SK-N-SH (cell line): ENCODE measurements at regions not wholly inside any gene's neighbourhood (a gene's known extent, or its start where the extent isn't known, plus 50 kb on each side); places are given as distances from the start of the nearest gene placed in this dataset.
"Not testable (repeated sequence)": the region's sequence is repeated elsewhere in the genome, so short reads cannot be mapped to it uniquely, and the experiment has no call there.

Source experiments
- CTCF ChIA-PET: fragments of 300-600, 350-600 bp; formaldehyde crosslinking; extraction: SDS; loops from one replicate; lab custom pipeline; 2021; lab: Yijun Ruan, JAX
- POLR2A ChIA-PET: fragments of 350-600 bp; sonication (Branson Sonifier 250); formaldehyde crosslinking; extraction: SDS; loops from one replicate; lab custom pipeline; 2020; ENCODE audit warnings: antibody characterized with exemption, inconsistent platforms; lab: Yijun Ruan, JAX
- DNase-seq: peaks from one replicate; pipeline ENCODE4 v3.0.0; 2012
- H2AFZ ChIP-seq: fragments of 200-600 bp; sonication (generic); 2 replicates; pipeline ENCODE4 v1.8.1; 2016; ENCODE audit warnings: antibody characterized with exemption, mild to moderate bottlenecking, low read depth
- H3F3A ChIP-seq: fragments of 200-600 bp; sonication (generic); replicated peaks from 2 replicates; pipeline ENCODE3; 2016; ENCODE audit warnings: antibody characterized with exemption, mild to moderate bottlenecking; ENCODE audit not compliant: insufficient read depth
- H3K27ac ChIP-seq, 2 experiments: fragments of 200-500 bp in 1 of 2; fragments of 200-600 bp in 1 of 2; sonication (Bioruptor generic) in 1 of 2; sonication (generic), shearing (Covaris generic) in 1 of 2; 2 replicates each; pipeline versions ENCODE4 v1.5.1 to v1.6.1; 2014 to 2016; ENCODE audit warnings: low read depth in 2 of 2, inconsistent platforms in 1 of 2, low read length in 1 of 2, mild to moderate bottlenecking in 1 of 2, mixed read lengths in 1 of 2
- H3K27me3 ChIP-seq: fragments of 200-600 bp; sonication (generic), shearing (Covaris generic); 2 replicates; pipeline ENCODE4 v1.6.1; 2016; ENCODE audit warnings: mixed run types; ENCODE audit not compliant: insufficient read depth
- H3K36me3 ChIP-seq, 2 experiments: fragments of 200-500 bp in 1 of 2; fragments of 200-600 bp in 1 of 2; sonication (Bioruptor generic) in 1 of 2; sonication (generic) in 1 of 2; replicated peaks in 1 of 2; 2 replicates each; pipeline versions ENCODE3 to v1.5.1; 2014 to 2016; ENCODE audit warnings: low read length in 1 of 2, mild to moderate bottlenecking in 1 of 2; ENCODE audit not compliant: insufficient read depth in 2 of 2, control insufficient read depth in 1 of 2
- H3K4me1 ChIP-seq, 2 experiments: fragments of 200-500 bp in 1 of 2; fragments of 200-600 bp in 1 of 2; sonication (Bioruptor generic) in 1 of 2; sonication (generic), shearing (Covaris generic) in 1 of 2; 2 replicates each; pipeline versions ENCODE4 v1.5.1 to v1.6.1; 2014 to 2016; ENCODE audit warnings: low read depth in 1 of 2, low read length in 1 of 2, mixed run types in 1 of 2; ENCODE audit not compliant: insufficient read depth in 2 of 2, control insufficient read depth in 1 of 2
- H3K4me2 ChIP-seq: fragments of 200-600 bp; sonication (generic), shearing (Covaris generic); 2 replicates; pipeline ENCODE4 v1.6.1; 2017; ENCODE audit warnings: mixed run types
- H3K4me3 ChIP-seq, 2 experiments: fragments of 200-500 bp in 1 of 2; fragments of 200-600 bp in 1 of 2; sonication (Bioruptor generic) in 1 of 2; sonication (generic), shearing (Covaris generic) in 1 of 2; 2 replicates each; pipeline versions ENCODE4 v1.5.1 to v1.8.1; 2014 to 2016; ENCODE audit warnings: low read depth in 2 of 2, inconsistent platforms in 1 of 2, low read length in 1 of 2, mild to moderate bottlenecking in 1 of 2, mixed read lengths in 1 of 2, moderate library complexity in 1 of 2
- H3K79me2 ChIP-seq: fragments of 200-600 bp; sonication (generic); 2 replicates; pipeline ENCODE4 v1.8.1; 2017; ENCODE audit warnings: mild to moderate bottlenecking; ENCODE audit not compliant: insufficient read depth
- H3K9ac ChIP-seq: fragments of 200-600 bp; sonication (generic); 2 replicates; pipeline ENCODE4 v1.6.1; 2017; ENCODE audit warnings: mixed run types
- H3K9me2 ChIP-seq: fragments of 200-600 bp; sonication (generic); 2 replicates; pipeline ENCODE4 v1.6.1; 2017; ENCODE audit warnings: mixed run types
- H3K9me3 ChIP-seq: fragments of 200-600 bp; sonication (generic); 2 replicates; pipeline ENCODE4 v1.6.1; 2017; ENCODE audit warnings: mixed run types, mild to moderate bottlenecking, moderate library complexity
- H4K20me1 ChIP-seq: fragments of 200-600 bp; sonication (generic); 2 replicates; pipeline ENCODE4 v1.6.1; 2017; ENCODE audit warnings: mild to moderate bottlenecking, mixed run types; ENCODE audit not compliant: insufficient read depth
- CHD2 ChIP-seq: fragments of 150-350 bp; IDR thresholded peaks from 2 replicates; pipeline ENCODE4 v1.6.1; 2018; ENCODE audit warnings: low read length; ENCODE audit not compliant: partially characterized antibody
- CTCF ChIP-seq: fragments of 200-600 bp; sonication (generic); IDR thresholded peaks from 2 replicates; pipeline ENCODE4 v1.6.1; 2017; ENCODE audit warnings: antibody characterized with exemption, mild to moderate bottlenecking, moderate library complexity
- EZH2phosphoT487 ChIP-seq: fragments of 200-600 bp; sonication (generic); IDR thresholded peaks from 2 replicates; pipeline ENCODE4 v1.6.1; 2017; ENCODE audit warnings: low read depth, mixed run types, mild to moderate bottlenecking, antibody characterized with exemption, moderate library complexity, borderline replicate concordance
- FOXM1 ChIP-seq: IDR thresholded peaks from 2 replicates; pipeline ENCODE4 v1.4.0; 2012; ENCODE audit warnings: low read depth, mild to moderate bottlenecking
- GABPA ChIP-seq: IDR thresholded peaks from 2 replicates; pipeline ENCODE4 v1.4.0; 2012; ENCODE audit warnings: low read depth, mild to moderate bottlenecking
- GATA2 ChIP-seq: sonication (generic); formaldehyde crosslinking; IDR thresholded peaks from 2 replicates; pipeline ENCODE4 v1.5.0; 2020; ENCODE audit warnings: mild to moderate bottlenecking, missing genetic modification reagents
- MXI1 ChIP-seq: IDR thresholded peaks from 2 replicates; pipeline ENCODE4 v1.6.1; 2012; ENCODE audit warnings: mild to moderate bottlenecking, low read depth, low read length, improper control_type of control experiment
- NFIC ChIP-seq: IDR thresholded peaks from 2 replicates; pipeline ENCODE4 v1.4.0; 2012; ENCODE audit warnings: borderline replicate concordance
- POLR2AphosphoS5 ChIP-seq: IDR thresholded peaks from 2 replicates; pipeline ENCODE4 v1.6.1; 2012; ENCODE audit warnings: low read depth, low read length
- RAD21 ChIP-seq: IDR thresholded peaks from 2 replicates; pipeline ENCODE4 v1.6.1; 2012; ENCODE audit warnings: mild to moderate bottlenecking, low read length
- RXRA ChIP-seq: IDR thresholded peaks from 2 replicates; pipeline ENCODE4 v1.4.0; 2012; ENCODE audit warnings: low read depth, mild to moderate bottlenecking, borderline replicate concordance
- SIN3A ChIP-seq: IDR thresholded peaks from 2 replicates; pipeline ENCODE4 v1.6.1; 2012; ENCODE audit warnings: low read depth, mild to moderate bottlenecking, low read length, moderate library complexity, borderline replicate concordance
- SMC3 ChIP-seq: IDR thresholded peaks from 2 replicates; pipeline ENCODE4 v1.6.1; 2012; ENCODE audit warnings: low read depth, low read length, improper control_type of control experiment
- TAF1 ChIP-seq: IDR thresholded peaks from 2 replicates; pipeline ENCODE4 v1.6.1; 2012; ENCODE audit warnings: low read depth, mild to moderate bottlenecking, low read length, moderate library complexity, borderline replicate concordance
- TCF12 ChIP-seq: IDR thresholded peaks from 2 replicates; pipeline ENCODE4 v1.4.0; 2012
- USF2 ChIP-seq: fragments of 150-350 bp; IDR thresholded peaks from 2 replicates; pipeline ENCODE4 v1.6.1; 2017; ENCODE audit warnings: antibody characterized with exemption, low read length, low read depth, borderline replicate concordance
- WGBS: methylation state at CpG from one replicate; pipeline ENCODE4 v1.1.6; 2017; ENCODE audit warnings: low lambda C conversion rate; 5-methylcytosine and 5-hydroxymethylcytosine counted together
- TF ChIP-seq, protein P1 (sequence below): IDR thresholded peaks from 2 replicates; pipeline ENCODE4 v1.6.1; 2012; ENCODE audit warnings: mild to moderate bottlenecking, low read depth, low read length, moderate library complexity

DNA sequence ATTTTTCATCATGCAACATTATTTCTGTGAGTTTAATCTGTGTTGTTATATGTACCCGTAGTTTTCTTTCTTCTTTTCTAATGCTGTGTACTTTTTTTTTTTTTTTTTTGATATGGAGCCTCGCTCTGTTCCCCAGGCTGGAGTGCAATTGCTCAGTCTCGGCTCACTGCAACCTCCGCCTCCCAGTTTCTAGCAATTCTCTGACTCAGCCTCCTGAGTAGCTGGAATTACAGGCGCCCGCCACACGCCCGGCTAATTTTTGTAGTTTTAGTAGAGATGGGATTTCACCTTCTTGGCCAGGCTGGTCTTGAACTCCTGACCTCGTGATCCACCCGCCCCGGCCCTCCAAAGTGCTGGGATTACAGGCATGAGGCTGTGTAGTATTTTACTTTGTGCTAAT, 155.4 kb downstream of the GALR1 start (continued):
- TF ChIP-seq CTCF (no peak), RAD21 (no peak), TCF12 (no peak), SMC3 (no peak)
- TF ChIP-seq, protein P1, sequence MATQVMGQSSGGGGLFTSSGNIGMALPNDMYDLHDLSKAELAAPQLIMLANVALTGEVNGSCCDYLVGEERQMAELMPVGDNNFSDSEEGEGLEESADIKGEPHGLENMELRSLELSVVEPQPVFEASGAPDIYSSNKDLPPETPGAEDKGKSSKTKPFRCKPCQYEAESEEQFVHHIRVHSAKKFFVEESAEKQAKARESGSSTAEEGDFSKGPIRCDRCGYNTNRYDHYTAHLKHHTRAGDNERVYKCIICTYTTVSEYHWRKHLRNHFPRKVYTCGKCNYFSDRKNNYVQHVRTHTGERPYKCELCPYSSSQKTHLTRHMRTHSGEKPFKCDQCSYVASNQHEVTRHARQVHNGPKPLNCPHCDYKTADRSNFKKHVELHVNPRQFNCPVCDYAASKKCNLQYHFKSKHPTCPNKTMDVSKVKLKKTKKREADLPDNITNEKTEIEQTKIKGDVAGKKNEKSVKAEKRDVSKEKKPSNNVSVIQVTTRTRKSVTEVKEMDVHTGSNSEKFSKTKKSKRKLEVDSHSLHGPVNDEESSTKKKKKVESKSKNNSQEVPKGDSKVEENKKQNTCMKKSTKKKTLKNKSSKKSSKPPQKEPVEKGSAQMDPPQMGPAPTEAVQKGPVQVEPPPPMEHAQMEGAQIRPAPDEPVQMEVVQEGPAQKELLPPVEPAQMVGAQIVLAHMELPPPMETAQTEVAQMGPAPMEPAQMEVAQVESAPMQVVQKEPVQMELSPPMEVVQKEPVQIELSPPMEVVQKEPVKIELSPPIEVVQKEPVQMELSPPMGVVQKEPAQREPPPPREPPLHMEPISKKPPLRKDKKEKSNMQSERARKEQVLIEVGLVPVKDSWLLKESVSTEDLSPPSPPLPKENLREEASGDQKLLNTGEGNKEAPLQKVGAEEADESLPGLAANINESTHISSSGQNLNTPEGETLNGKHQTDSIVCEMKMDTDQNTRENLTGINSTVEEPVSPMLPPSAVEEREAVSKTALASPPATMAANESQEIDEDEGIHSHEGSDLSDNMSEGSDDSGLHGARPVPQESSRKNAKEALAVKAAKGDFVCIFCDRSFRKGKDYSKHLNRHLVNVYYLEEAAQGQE: no peak

DNA sequence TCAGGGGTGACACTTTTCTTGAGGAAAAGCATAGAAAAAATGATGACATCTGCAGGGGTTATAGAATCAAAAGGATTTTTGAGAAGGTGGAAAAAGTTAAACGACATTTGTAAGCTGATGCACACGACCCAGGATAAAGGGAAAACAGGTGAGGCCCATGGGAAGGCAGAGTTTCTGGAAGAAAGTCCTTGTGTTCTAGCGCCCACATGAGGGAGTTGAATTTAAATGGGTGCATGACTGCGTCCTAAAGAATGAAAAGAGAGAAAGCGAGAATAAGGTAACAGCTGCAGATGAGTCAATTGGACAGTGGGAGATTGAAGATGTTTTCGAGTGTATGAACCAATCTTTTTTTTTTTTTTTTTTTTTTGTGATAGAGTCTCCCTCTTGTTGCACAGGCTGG, 158.1 kb downstream of the GALR1 start:
- H3K36me3 ChIP-seq: no peaks in the 10 kb centered on the region
- H3K9me3 ChIP-seq: 0 out of 2 replicates have a peak, but pooled peaks cover 3% of the 10 kb centered on the region
- TF ChIP-seq CHD2: no peak
- no peak for TF ChIP-seq FOXM1
- no peak for TF ChIP-seq USF2
- TF ChIP-seq RAD21: no peak
- no peak for TF ChIP-seq GATA2 (CRISPR knock-in tag)
- TF ChIP-seq NFIC: no peak
- no peak for TF ChIP-seq GABPA
- TF ChIP-seq EZH2phosphoT487: no peak
- TF ChIP-seq CTCF: no peak
- TF ChIP-seq POLR2AphosphoS5: no peak
- TF ChIP-seq SIN3A: no peak
- TF ChIP-seq MXI1: no peak
- no peak for TF ChIP-seq TAF1
- no peak for TF ChIP-seq RXRA
- H3K9ac ChIP-seq: no peak overlapping the region
- 28% methylated on average over 6 of the region's 6 CpGs for WGBS
- H3K79me2 ChIP-seq: no peaks in the 10 kb centered on the region
- no peak overlapping the region for H2AFZ ChIP-seq
- H4K20me1 ChIP-seq: no peaks in the 10 kb centered on the region
- no peaks in the 10 kb centered on the region for H3K27me3 ChIP-seq
- POLR2A ChIA-PET: no interaction called here
- no peak overlapping the region for H3K27ac ChIP-seq
- no peak for DNase-seq
- CTCF ChIA-PET: no interaction called here
- no peak overlapping the region for H3K4me3 ChIP-seq
- H3K4me2 ChIP-seq: no peak overlapping the region
- H3K9me2 ChIP-seq: no peaks in the 10 kb centered on the region
- H3F3A ChIP-seq: no peaks in the 10 kb centered on the region
- no peaks in the 10 kb centered on the region for H3K4me1 ChIP-seq

GRCh38 chr18:77421546-77421945, 171.9 kb downstream of the GALR1 start:
- H3K4me3 ChIP-seq, H3K27ac ChIP-seq, H3K9me3 ChIP-seq, DNase-seq, H3F3A ChIP-seq, H3K9me2 ChIP-seq, H2AFZ ChIP-seq, H3K4me1 ChIP-seq, CTCF ChIA-PET, H3K36me3 ChIP-seq, H3K9ac ChIP-seq, H3K4me2 ChIP-seq, POLR2A ChIA-PET, H4K20me1 ChIP-seq, H3K27me3 ChIP-seq, H3K79me2 ChIP-seq: not testable (repeated sequence)
- 71% methylated on average over 12 of the region's 28 CpGs for WGBS
